Keratinocyte (primary cell): ENCODE measurements at regions not wholly inside any gene's neighbourhood (a gene's known extent, or its start where the extent isn't known, plus 50 kb on each side); places are given as distances from the start of the nearest gene placed in this dataset.

Source experiments
- DNase-seq: peaks from one replicate; pipeline ENCODE4 v3.0.0-alpha.2; 2011; ENCODE audit warnings: low read depth, missing footprints, low spot score
- FAIRE-seq: peaks from 2 replicates; lab custom pipeline; 2011; peaks lifted over from hg19 to GRCh38; lab: Jason Lieb, UNC
- H2AFZ ChIP-seq: 2 replicates; pipeline ENCODE4 v1.6.0; 2012; ENCODE audit warnings: low read length, control low read depth, inconsistent platforms; ENCODE audit not compliant: control insufficient read depth
- H3K27ac ChIP-seq: 2 replicates; pipeline ENCODE4 v1.5.1; 2011; ENCODE audit warnings: low read length; ENCODE audit not compliant: control insufficient read depth, insufficient read depth
- H3K27me3 ChIP-seq: 3 replicates; pipeline ENCODE4 v1.6.0; 2011; ENCODE audit warnings: low read length; ENCODE audit not compliant: control insufficient read depth, insufficient read depth; ENCODE audit errors: extremely low read depth
- H3K36me3 ChIP-seq, 2 experiments: 2 replicates in 1 of 2; 3 replicates in 1 of 2; pipeline ENCODE4 v1.5.1; 2011; ENCODE audit warnings: low read length in 2 of 2, mild to moderate bottlenecking in 1 of 2; ENCODE audit not compliant: control insufficient read depth in 2 of 2, insufficient read depth in 2 of 2; ENCODE audit errors: extremely low read depth in 1 of 2
- H3K4me1 ChIP-seq: 3 replicates; pipeline ENCODE4 v1.5.1; 2011; ENCODE audit warnings: low read length; ENCODE audit not compliant: control insufficient read depth, insufficient read depth; ENCODE audit errors: extremely low read depth
- H3K4me2 ChIP-seq: 3 replicates; pipeline ENCODE4 v1.6.0; 2011; ENCODE audit warnings: low read depth, low read length; ENCODE audit not compliant: control insufficient read depth, insufficient read depth; ENCODE audit errors: extremely low read depth
- H3K4me3 ChIP-seq, 3 experiments: fragments of 200-600 bp in 1 of 3; sonication (generic) in 1 of 3; 2 replicates in 2 of 3; 3 replicates in 1 of 3; pipeline ENCODE4 v1.5.1; 2011 to 2016; ENCODE audit warnings: low read length in 3 of 3, mild to moderate bottlenecking in 3 of 3, control low read depth in 2 of 3, inconsistent platforms in 1 of 3, low read depth in 1 of 3, mixed read lengths in 1 of 3, mixed run types in 1 of 3, moderate library complexity in 1 of 3; ENCODE audit not compliant: control insufficient read depth in 2 of 3, insufficient read depth in 2 of 3; ENCODE audit errors: extremely low read depth in 1 of 3
- H3K79me2 ChIP-seq: 2 replicates; pipeline ENCODE4 v1.6.0; 2012; ENCODE audit warnings: low read length; ENCODE audit not compliant: control insufficient read depth, insufficient read depth
- H3K9ac ChIP-seq: 3 replicates; pipeline ENCODE4 v1.6.0; 2011; ENCODE audit warnings: low read length; ENCODE audit not compliant: control insufficient read depth, insufficient read depth; ENCODE audit errors: extremely low read depth
- H3K9me1 ChIP-seq: 3 replicates; pipeline ENCODE4 v1.6.0; 2011; ENCODE audit warnings: low read length; ENCODE audit not compliant: control insufficient read depth, insufficient read depth; ENCODE audit errors: extremely low read depth
- H3K9me3 ChIP-seq: 2 replicates; pipeline ENCODE4 v1.5.1; 2012; ENCODE audit warnings: low read depth, low read length; ENCODE audit not compliant: control insufficient read depth
- H4K20me1 ChIP-seq: 3 replicates; pipeline ENCODE4 v1.6.0; 2011; ENCODE audit warnings: low read length; ENCODE audit not compliant: control insufficient read depth, insufficient read depth; ENCODE audit errors: extremely low read depth
- CTCF ChIP-seq, 3 experiments: IDR thresholded peaks in 1 of 3; conservative IDR thresholded peaks in 1 of 3; optimal IDR thresholded peaks in 1 of 3; 2 replicates in 2 of 3; 3 replicates in 1 of 3; pipeline versions ENCODE3 to v1.5.1; 2011; ENCODE audit warnings: low read length in 3 of 3, mild to moderate bottlenecking in 3 of 3, moderate library complexity in 2 of 3, control low read depth in 1 of 3, inconsistent platforms in 1 of 3; ENCODE audit not compliant: insufficient read depth in 2 of 3; ENCODE audit errors: extremely low read depth in 1 of 3
- EZH2 ChIP-seq: IDR thresholded peaks from one replicate; pipeline ENCODE4 v1.6.1; 2012; ENCODE audit warnings: inconsistent platforms, mild to moderate bottlenecking, low read length, moderate library complexity
- dilution Hi-C: fragments of 300-500 bp; cut with MboI; formaldehyde crosslinking; loops from one replicate; pipeline ENCODE4 v1.7.0; 2020; ENCODE audit warnings: low sequenced_read_pairs; ENCODE audit not compliant: extremely low pct_ligation_motif_present

- no peaks in the 10 kb centered on the region for H3K27me3 ChIP-seq
Observed at GRCh38 chr2:765369-765768, 88.2 kb upstream of the TMEM18 start.

GRCh38 chr2:763766-764525 is 86.7 kb upstream of the TMEM18 start:
- Histone ChIP-seq H3K4me1 (no peaks in the 10 kb centered on the region), H3K9me1 (no peaks in the 10 kb centered on the region), H4K20me1 (no peaks in the 10 kb centered on the region), H3K79me2 (no peaks in the 10 kb centered on the region), H3K4me2 (no peak overlapping the region), H3K27ac (no peak overlapping the region), H2AFZ (no peak overlapping the region), H3K36me3 (no peaks in the 10 kb centered on the region), H3K9ac (no peak overlapping the region), H3K9me3 (no peaks in the 10 kb centered on the region), H3K27me3 (no peaks in the 10 kb centered on the region), H3K4me3 (no peak overlapping the region)
- DNase-seq (no peak), FAIRE-seq (no peak)
- dilution Hi-C loops, result no loop called here
- TF ChIP-seq CTCF (optimal IDR thresholded peaks at IDR 0.05 in 1 of 3, IDR thresholded peaks at IDR 0.05 in 1 of 3, conservative IDR thresholded peaks at IDR 0.05 in 1 of 3; ENCODE audit: extremely low read depth in 1 of 3, insufficient read depth in 2 of 3, low read length in 3 of 3) (no peak), EZH2 (no peak)

More at GRCh38 chr2:765369-765768, 88.2 kb upstream of the TMEM18 start:
- Histone ChIP-seq H2AFZ (no peak overlapping the region), H3K4me2 (no peak overlapping the region), H3K9ac (no peak overlapping the region), H4K20me1 (no peaks in the 10 kb centered on the region), H3K9me3 (no peaks in the 10 kb centered on the region), H3K27ac (no peak overlapping the region), H3K79me2 (no peaks in the 10 kb centered on the region), H3K4me3 (no peak overlapping the region), H3K9me1 (no peaks in the 10 kb centered on the region), H3K4me1 (no peaks in the 10 kb centered on the region), H3K36me3 (no peaks in the 10 kb centered on the region)
- no peak for TF ChIP-seq EZH2
- TF ChIP-seq CTCF (optimal IDR thresholded peaks at IDR 0.05 in 1 of 3, IDR thresholded peaks at IDR 0.05 in 1 of 3, conservative IDR thresholded peaks at IDR 0.05 in 1 of 3; ENCODE audit: extremely low read depth in 1 of 3, insufficient read depth in 2 of 3, low read length in 3 of 3), result no peak
- no peak for DNase-seq
- dilution Hi-C loops, result no loop called here
- no peak for FAIRE-seq
